Spinal cord (tissue), 9 donors: ENCODE measurements at regions not wholly inside any gene's neighbourhood (a gene's known extent, or its start where the extent isn't known, plus 50 kb on each side); places are given as distances from the start of the nearest gene placed in this dataset.
A peak's percentile ranks its signal among the peaks of the same experiment; 100 is the strongest.

Experiments
- DNase-seq, 6 donors: peaks; one replicate each; pipeline versions ENCODE4 v3.0.0 to v3.0.0-alpha.2; 2013 to 2015; ENCODE audit warnings: low spot score in 6 of 6, low read depth in 4 of 6
- H3K27ac ChIP-seq: one replicate; pipeline ENCODE4 v1.5.1; 2013; ENCODE audit warnings: low read depth, low read length, control low read depth
- H3K27me3 ChIP-seq: one replicate; pipeline ENCODE4 v1.6.1; 2013; ENCODE audit warnings: low read length; ENCODE audit not compliant: control insufficient read depth, insufficient read depth
- H3K36me3 ChIP-seq: one replicate; pipeline ENCODE4 v1.6.1; 2013; ENCODE audit warnings: low read length; ENCODE audit not compliant: control insufficient read depth, insufficient read depth
- H3K4me1 ChIP-seq: one replicate; pipeline ENCODE4 v1.6.1; 2013; ENCODE audit warnings: low read length; ENCODE audit not compliant: control insufficient read depth, insufficient read depth
- H3K4me3 ChIP-seq: one replicate; pipeline ENCODE4 v1.5.1; 2013; ENCODE audit warnings: low read depth, low read length, control low read depth
- H3K9me3 ChIP-seq: one replicate; pipeline ENCODE4 v1.6.1; 2013; ENCODE audit warnings: low read length; ENCODE audit not compliant: control insufficient read depth, insufficient read depth
- WGBS: methylation state at CpG from one replicate; pipeline ENCODE4 v1.1.5; 2013; ENCODE audit warnings: missing lambda C conversion rate; ENCODE audit not compliant: insufficient coverage; 5-methylcytosine and 5-hydroxymethylcytosine counted together
- donor health status: healthy.

DNA sequence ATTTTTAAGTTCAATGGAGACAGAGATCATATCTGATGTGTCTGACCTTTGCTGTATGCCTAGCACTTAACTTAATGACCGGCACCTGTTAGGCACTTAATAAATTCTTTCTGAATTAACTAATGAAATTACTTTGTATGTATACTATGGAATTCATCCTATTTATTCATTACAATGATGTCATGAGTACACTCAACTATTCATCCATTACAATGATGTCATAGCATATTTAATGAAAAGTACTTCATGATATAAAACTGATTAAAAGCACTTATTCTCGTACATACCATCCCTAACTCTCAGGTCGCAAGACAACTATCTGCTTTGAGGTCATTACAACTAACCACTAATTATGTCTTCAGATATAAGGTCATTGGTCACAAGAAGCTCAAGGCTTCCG is 1131.6 kb downstream of the DTWD2 start:
- H3K36me3 ChIP-seq = no peaks in the 10 kb centered on the region
- DNase-seq = no peak
- no peaks in the 10 kb centered on the region for H3K9me3 ChIP-seq
- 93% methylated on average over 3 of the region's 4 CpGs for WGBS
- no peak overlapping the region for H3K27ac ChIP-seq
- no peaks in the 10 kb centered on the region for H3K27me3 ChIP-seq
- H3K4me3 ChIP-seq = no peak overlapping the region
- no peaks in the 10 kb centered on the region for H3K4me1 ChIP-seq

DNA sequence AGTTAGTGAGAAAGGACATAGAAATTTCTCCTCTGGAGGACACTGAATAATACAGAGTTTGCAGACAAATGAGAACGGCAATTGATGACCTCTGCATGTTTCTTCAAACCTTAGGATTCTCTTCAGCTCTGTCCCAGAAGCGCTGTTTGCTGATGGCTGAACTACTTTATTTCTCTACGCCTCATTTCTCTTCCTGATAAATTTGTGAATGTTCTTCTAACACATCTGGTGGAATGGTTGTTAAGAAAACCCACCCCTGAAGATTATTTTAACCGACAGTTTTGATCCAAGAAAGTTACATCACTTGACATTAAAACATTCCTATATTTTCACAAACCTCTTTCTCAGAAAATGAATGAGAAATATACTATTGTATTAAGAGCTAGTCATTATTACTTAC is 1150.6 kb downstream of the DTWD2 start:
- Histone ChIP-seq H3K36me3 (no peaks in the 10 kb centered on the region), H3K9me3 (no peaks in the 10 kb centered on the region), H3K4me3 (no peak overlapping the region), H3K27ac (no peak overlapping the region), H3K27me3 (no peaks in the 10 kb centered on the region), H3K4me1 (no peaks in the 10 kb centered on the region)
- WGBS = 50% methylated on average over 1 of the region's 4 CpGs
- DNase-seq = peak in 1 of 6 donors; percentile 62

DNA sequence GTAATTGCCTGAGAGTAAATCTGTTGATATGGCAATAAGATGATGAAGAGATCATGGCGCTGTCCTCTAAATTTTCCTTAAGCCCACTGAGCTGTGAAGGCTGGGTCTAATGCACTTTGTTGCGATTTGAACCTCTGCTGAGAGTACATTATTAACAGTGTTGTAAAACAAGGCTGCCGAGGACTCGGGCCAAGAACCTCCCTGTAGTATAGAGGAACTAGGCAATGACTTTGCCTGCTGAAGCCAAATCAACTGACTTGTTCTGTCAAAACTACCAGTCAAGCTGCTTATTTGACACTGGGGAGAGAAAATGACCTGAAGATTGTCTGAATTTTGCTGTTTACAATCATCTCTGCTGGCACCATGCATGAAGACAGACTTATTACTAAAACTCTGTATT is 1154.7 kb downstream of the DTWD2 start:
- no peaks in the 10 kb centered on the region for H3K4me1 ChIP-seq
- no peaks in the 10 kb centered on the region for H3K27me3 ChIP-seq
- no peak overlapping the region for H3K27ac ChIP-seq
- no peaks in the 10 kb centered on the region for H3K36me3 ChIP-seq
- 79% methylated on average over 4 of the region's 4 CpGs for WGBS
- H3K4me3 ChIP-seq = no peak overlapping the region
- H3K9me3 ChIP-seq = no peaks in the 10 kb centered on the region
- peak in 3 of 6 donors; percentile 13 to 76 (median 14) for DNase-seq

- Histone ChIP-seq H3K27me3 (no peaks in the 10 kb centered on the region), H3K9me3 (no peaks in the 10 kb centered on the region), H3K27ac (no peak overlapping the region), H3K4me3 (no peak overlapping the region), H3K36me3 (no peaks in the 10 kb centered on the region), H3K4me1 (no peaks in the 10 kb centered on the region)
- 94% methylated on average over 3 of the region's 3 CpGs for WGBS
- no peak for DNase-seq
These were observed 1158.7 kb downstream of the DTWD2 start for GRCh38 chr5:117829646-117830045.

- no CpG with 5 or more reads among the region's 2 CpGs for WGBS
- no peaks in the 10 kb centered on the region for H3K27me3 ChIP-seq
- H3K4me3 ChIP-seq = no peak overlapping the region
- no peak overlapping the region for H3K27ac ChIP-seq
- H3K9me3 ChIP-seq = peaks cover 4% of the 10 kb centered on the region
- DNase-seq = no peak
- H3K36me3 ChIP-seq = no peaks in the 10 kb centered on the region
- no peaks in the 10 kb centered on the region for H3K4me1 ChIP-seq
These were observed 1174.5 kb downstream of the DTWD2 start for GRCh38 chr5:117813850-117814249.

DNA sequence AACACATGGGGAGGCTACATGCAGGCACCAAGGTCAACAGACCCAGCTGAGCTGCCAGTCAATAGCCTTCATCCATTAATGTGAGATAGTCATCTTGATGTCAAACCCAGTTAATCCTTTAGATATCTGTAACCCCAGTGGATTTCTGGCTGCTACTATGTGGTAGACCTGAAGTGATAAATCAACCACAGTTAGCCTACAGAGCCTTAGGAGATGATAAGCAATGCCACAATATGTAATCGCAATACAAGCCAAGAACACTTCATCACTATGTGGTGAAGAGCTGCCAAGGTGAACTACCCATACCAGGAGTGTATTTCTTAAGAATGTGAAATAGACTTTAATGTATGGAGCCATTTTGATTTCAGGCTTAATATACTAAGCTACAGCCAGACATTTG is 1175.5 kb downstream of the DTWD2 start:
- H3K36me3 ChIP-seq = no peaks in the 10 kb centered on the region
- H3K27ac ChIP-seq = no peak overlapping the region
- H3K4me1 ChIP-seq = no peaks in the 10 kb centered on the region
- H3K27me3 ChIP-seq = no peaks in the 10 kb centered on the region
- no peak overlapping the region for H3K4me3 ChIP-seq
- no CpG with 5 or more reads among the region's 1 CpG for WGBS
- H3K9me3 ChIP-seq = peaks cover 4% of the 10 kb centered on the region
- DNase-seq = no peak

- H3K27ac ChIP-seq = no peak overlapping the region
- DNase-seq = no peak
- no peaks in the 10 kb centered on the region for H3K4me1 ChIP-seq
- WGBS = 65% methylated on average over 2 of the region's 4 CpGs
- H3K27me3 ChIP-seq = no peaks in the 10 kb centered on the region
- no peaks in the 10 kb centered on the region for H3K36me3 ChIP-seq
- H3K4me3 ChIP-seq = no peak overlapping the region
- no peaks in the 10 kb centered on the region for H3K9me3 ChIP-seq
These were observed 1179.1 kb downstream of the DTWD2 start for GRCh38 chr5:117809251-117809650.

DNA sequence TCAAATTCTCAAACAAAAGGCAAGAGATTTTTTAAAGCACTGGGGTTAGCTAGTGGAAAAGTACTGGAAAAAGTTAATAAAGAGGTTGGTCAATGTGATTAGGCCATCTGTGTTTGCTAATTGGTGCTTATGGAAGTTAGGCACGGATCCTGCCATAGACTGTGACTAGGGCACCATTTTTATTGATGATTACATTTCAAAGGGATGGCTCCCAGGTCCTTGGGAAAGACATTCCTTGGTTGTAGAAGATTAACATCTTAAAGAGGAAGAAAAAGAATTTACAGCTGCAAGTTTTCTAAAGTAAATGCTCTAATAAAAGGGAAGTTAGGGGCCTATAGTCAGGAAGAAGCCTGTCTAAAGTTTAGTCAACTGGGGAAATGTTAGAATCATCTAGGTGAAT is 1183.3 kb downstream of the DTWD2 start:
- DNase-seq = no peak
- no peaks in the 10 kb centered on the region for H3K27me3 ChIP-seq
- H3K36me3 ChIP-seq = no peaks in the 10 kb centered on the region
- H3K4me3 ChIP-seq = no peak overlapping the region
- WGBS = 20% methylated on average over 1 of the region's 1 CpG
- H3K27ac ChIP-seq = no peak overlapping the region
- no peaks in the 10 kb centered on the region for H3K9me3 ChIP-seq
- no peaks in the 10 kb centered on the region for H3K4me1 ChIP-seq

DNA sequence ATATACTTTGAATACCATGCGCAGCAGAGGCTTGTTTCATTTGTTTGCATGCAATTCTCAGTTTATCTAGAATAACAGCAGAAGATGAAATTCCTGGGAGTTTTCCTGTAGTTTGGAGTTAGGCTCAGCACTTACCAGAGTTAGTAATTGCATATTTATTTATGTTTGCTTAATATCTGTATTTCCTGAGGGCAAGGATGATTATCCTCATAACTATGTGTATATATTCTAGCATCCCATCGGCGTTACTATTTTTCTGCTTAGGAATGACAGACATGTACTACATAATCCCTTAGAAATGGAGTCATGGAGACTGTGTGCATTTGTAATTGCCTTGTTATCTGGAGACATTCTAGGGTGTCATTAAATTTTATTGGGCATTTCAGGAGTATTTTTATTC is 1184.8 kb downstream of the DTWD2 start:
- Histone ChIP-seq H3K9me3 (no peaks in the 10 kb centered on the region), H3K27ac (no peak overlapping the region)
- no CpG with 5 or more reads among the region's 3 CpGs for WGBS

DNA sequence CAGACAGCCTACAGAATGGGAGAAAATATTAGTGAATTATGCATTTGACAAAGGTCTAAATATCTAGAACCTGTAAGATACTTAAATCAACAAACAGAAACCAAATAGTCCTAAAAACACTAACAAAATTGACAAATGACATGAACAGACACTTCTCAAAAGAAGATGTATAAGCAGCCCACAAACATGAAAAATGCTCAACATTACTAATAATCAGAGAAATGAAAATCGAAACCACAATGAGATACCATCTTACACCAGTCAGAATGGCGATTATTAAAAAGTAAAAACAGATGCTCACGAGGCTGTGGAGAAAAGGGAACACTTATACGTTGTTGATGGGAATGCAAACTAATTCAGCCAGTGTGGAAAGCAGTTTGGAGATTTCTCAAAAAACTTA is 1186.8 kb downstream of the DTWD2 start:
- Histone ChIP-seq H3K27me3 (no peaks in the 10 kb centered on the region), H3K9me3 (no peaks in the 10 kb centered on the region), H3K4me1 (no peaks in the 10 kb centered on the region), H3K36me3 (no peaks in the 10 kb centered on the region), H3K27ac (no peak overlapping the region), H3K4me3 (no peak overlapping the region)
- no peak for DNase-seq
- WGBS = no CpG with 5 or more reads among the region's 4 CpGs

More for the DNA sequence above, 1184.8 kb downstream of the DTWD2 start:
- Histone ChIP-seq H3K4me1 (no peaks in the 10 kb centered on the region), H3K36me3 (no peaks in the 10 kb centered on the region), H3K27me3 (no peaks in the 10 kb centered on the region), H3K4me3 (no peak overlapping the region)
- peak in 1 of 6 donors; percentile 18 for DNase-seq
